MCF 10A (cell line): ENCODE measurements at regions not wholly inside any gene's neighbourhood (a gene's known extent, or its start where the extent isn't known, plus 50 kb on each side); places are given as distances from the start of the nearest gene placed in this dataset.

Experiments used
- BruUV-seq: library from RNA; stranded (reverse); fragments of 400-500 nt; replicated peaks from 2 replicates; lab custom pipeline; 2021; lab: Mats Ljungman, UMichigan
- CTCF ChIA-PET: fragments of 300-600 bp; sonication (Branson Sonifier 250); formaldehyde crosslinking; extraction: SDS; loops from one replicate; lab custom pipeline; 2021; ENCODE audit warnings: antibody characterized with exemption, inconsistent platforms; lab: Yijun Ruan, JAX
- POLR2A ChIA-PET: fragments of 300-600, 350-650 bp; sonication (Branson Sonifier 250); formaldehyde crosslinking; extraction: SDS; loops from one replicate; lab custom pipeline; 2020; ENCODE audit warnings: antibody characterized with exemption, inconsistent platforms; lab: Yijun Ruan, JAX
- DNase-seq: peaks from one replicate; pipeline ENCODE4 v3.0.0-alpha.2; 2018; ENCODE audit not compliant: unreplicated experiment
- H3K27ac Mint-ChIP-seq: one replicate; pipeline ENCODE4 v1.8.0; 2022; ENCODE audit warnings: mild to moderate bottlenecking, low read depth, mixed read lengths; ENCODE audit not compliant: unreplicated experiment
- H3K27me3 Mint-ChIP-seq: one replicate; pipeline ENCODE4 v1.8.0; 2022; ENCODE audit warnings: mixed read lengths; ENCODE audit not compliant: insufficient read depth, unreplicated experiment
- H3K36me3 Mint-ChIP-seq: one replicate; pipeline ENCODE4 v1.8.0; 2022; ENCODE audit warnings: mild to moderate bottlenecking, moderate library complexity, mixed read lengths; ENCODE audit not compliant: insufficient read depth, unreplicated experiment
- H3K4me1 Mint-ChIP-seq: one replicate; pipeline ENCODE4 v1.8.0; 2022; ENCODE audit warnings: mixed read lengths; ENCODE audit not compliant: insufficient read depth, unreplicated experiment
- H3K4me3 Mint-ChIP-seq: one replicate; pipeline ENCODE4 v1.8.0; 2022; ENCODE audit warnings: mild to moderate bottlenecking, moderate library complexity, mixed read lengths; ENCODE audit not compliant: unreplicated experiment
- H3K9me3 Mint-ChIP-seq: one replicate; pipeline ENCODE4 v1.8.0; 2022; ENCODE audit warnings: mixed read lengths; ENCODE audit not compliant: unreplicated experiment
- intact Hi-C: fragments of 100-400 bp; cut with micrococcal nuclease; formaldehyde crosslinking; loops from 2 replicates; pipeline ENCODE4 v1.14.1; 2022
- TF ChIP-seq, protein P1 (sequence below): fragments of 200-600 bp; IDR thresholded peaks from one replicate; pipeline ENCODE4 v1.8.0; 2022; ENCODE audit warnings: antibody characterized with exemption, mild to moderate bottlenecking; ENCODE audit not compliant: unreplicated experiment

- ChIA-PET POLR2A (interaction anchor here (0.6 to 2.8 kb wide), 5 partner anchors 11 to 190 kb away, joined by 3 to 13 read pairs (median 4); no protein-coding TSS in a partner anchor), CTCF (no interaction called here)
- no TSS peak for BruUV-seq
- DNase-seq, result peak; percentile 17
- H3K27ac Mint-ChIP-seq, result no peak overlapping the region
- no peaks in the 10 kb centered on the region for H3K36me3 Mint-ChIP-seq
- H3K4me1 Mint-ChIP-seq, result peaks cover 6% of the 10 kb centered on the region
- H3K4me3 Mint-ChIP-seq, result no peak overlapping the region
- intact Hi-C loops, result no loop called here
- H3K9me3 Mint-ChIP-seq, result peaks cover 16% of the 10 kb centered on the region
- H3K27me3 Mint-ChIP-seq, result no peaks in the 10 kb centered on the region
- TF ChIP-seq, protein P1, sequence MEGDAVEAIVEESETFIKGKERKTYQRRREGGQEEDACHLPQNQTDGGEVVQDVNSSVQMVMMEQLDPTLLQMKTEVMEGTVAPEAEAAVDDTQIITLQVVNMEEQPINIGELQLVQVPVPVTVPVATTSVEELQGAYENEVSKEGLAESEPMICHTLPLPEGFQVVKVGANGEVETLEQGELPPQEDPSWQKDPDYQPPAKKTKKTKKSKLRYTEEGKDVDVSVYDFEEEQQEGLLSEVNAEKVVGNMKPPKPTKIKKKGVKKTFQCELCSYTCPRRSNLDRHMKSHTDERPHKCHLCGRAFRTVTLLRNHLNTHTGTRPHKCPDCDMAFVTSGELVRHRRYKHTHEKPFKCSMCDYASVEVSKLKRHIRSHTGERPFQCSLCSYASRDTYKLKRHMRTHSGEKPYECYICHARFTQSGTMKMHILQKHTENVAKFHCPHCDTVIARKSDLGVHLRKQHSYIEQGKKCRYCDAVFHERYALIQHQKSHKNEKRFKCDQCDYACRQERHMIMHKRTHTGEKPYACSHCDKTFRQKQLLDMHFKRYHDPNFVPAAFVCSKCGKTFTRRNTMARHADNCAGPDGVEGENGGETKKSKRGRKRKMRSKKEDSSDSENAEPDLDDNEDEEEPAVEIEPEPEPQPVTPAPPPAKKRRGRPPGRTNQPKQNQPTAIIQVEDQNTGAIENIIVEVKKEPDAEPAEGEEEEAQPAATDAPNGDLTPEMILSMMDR, result no peak
These were observed 690.9 kb upstream of the FBXO33 start for GRCh38 chr14:40122968-40123648.

DNA sequence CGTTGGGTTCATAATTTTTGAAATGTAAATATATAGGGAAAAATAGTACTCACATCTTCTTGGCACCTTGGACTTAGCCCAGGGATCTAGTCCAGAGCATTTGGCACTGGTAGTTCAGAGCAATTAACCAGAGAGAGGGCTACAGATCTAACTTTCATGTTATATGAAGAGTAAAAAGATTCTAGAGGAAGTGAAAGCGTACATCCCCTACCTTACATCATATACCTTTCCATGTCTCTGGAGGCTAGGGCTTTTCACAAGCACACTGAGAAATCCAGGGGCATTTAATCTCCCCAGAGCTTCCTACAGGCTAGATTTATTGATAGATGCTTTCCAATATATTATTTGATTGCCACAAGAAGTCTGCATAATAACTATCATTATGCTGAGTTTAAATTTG, 687.5 kb upstream of the FBXO33 start:
- intact Hi-C loops, result no loop called here
- no peaks in the 10 kb centered on the region for H3K36me3 Mint-ChIP-seq
- no peak overlapping the region for H3K27ac Mint-ChIP-seq
- BruUV-seq, result no TSS peak
- DNase-seq, result no peak
- H3K9me3 Mint-ChIP-seq, result peaks cover 18% of the 10 kb centered on the region
- CTCF ChIA-PET, result no interaction called here
- POLR2A ChIA-PET, result no interaction called here
- peaks cover 6% of the 10 kb centered on the region for H3K4me1 Mint-ChIP-seq
- no peaks in the 10 kb centered on the region for H3K27me3 Mint-ChIP-seq
- no peak overlapping the region for H3K4me3 Mint-ChIP-seq
- TF ChIP-seq, protein P1, result no peak

- Mint-ChIP-seq H3K4me3 (no peak overlapping the region), H3K27ac (no peak overlapping the region), H3K27me3 (no peaks in the 10 kb centered on the region), H3K9me3 (peaks cover 18% of the 10 kb centered on the region), H3K36me3 (no peaks in the 10 kb centered on the region), H3K4me1 (peaks cover 6% of the 10 kb centered on the region)
- intact Hi-C loops, result no loop called here
- ChIA-PET CTCF (interaction anchor here (0.6 kb wide), 1 partner anchor 75 kb away, joined by 3 read pairs; no protein-coding TSS in a partner anchor), POLR2A (no interaction called here)
- TF ChIP-seq, protein P1, result no peak
- no peak for DNase-seq
- no TSS peak for BruUV-seq
These were observed 687.1 kb upstream of the FBXO33 start for GRCh38 chr14:40119321-40119720.

GRCh38 chr14:40115583-40115982, 683.4 kb upstream of the FBXO33 start:
- intact Hi-C loops, result no loop called here
- CTCF ChIA-PET, result interaction anchor here (0.7 kb wide), 2 partner anchors 236 to 247 kb away, joined by 3 read pairs; no protein-coding TSS in a partner anchor

More at GRCh38 chr14:40115583-40115982, 683.4 kb upstream of the FBXO33 start:
- H3K27ac Mint-ChIP-seq, result no peak overlapping the region
- H3K4me1 Mint-ChIP-seq, result no peaks in the 10 kb centered on the region
- no peaks in the 10 kb centered on the region for H3K27me3 Mint-ChIP-seq
- DNase-seq, result no peak
- POLR2A ChIA-PET, result interaction anchor here (1.2 kb wide), 1 partner anchor 15 kb away, joined by 3 read pairs; no protein-coding TSS in a partner anchor
- BruUV-seq, result no TSS peak
- TF ChIP-seq, protein P1, result no peak
- H3K4me3 Mint-ChIP-seq, result no peak overlapping the region
- H3K36me3 Mint-ChIP-seq, result no peaks in the 10 kb centered on the region
- H3K9me3 Mint-ChIP-seq, result peaks cover 18% of the 10 kb centered on the region
